ENCODE measurements at regions not wholly inside any gene's neighbourhood (a gene's known extent, or its start where the extent isn't known, plus 50 kb on each side); places are given as distances from the start of the nearest gene placed in this dataset.

DNA sequence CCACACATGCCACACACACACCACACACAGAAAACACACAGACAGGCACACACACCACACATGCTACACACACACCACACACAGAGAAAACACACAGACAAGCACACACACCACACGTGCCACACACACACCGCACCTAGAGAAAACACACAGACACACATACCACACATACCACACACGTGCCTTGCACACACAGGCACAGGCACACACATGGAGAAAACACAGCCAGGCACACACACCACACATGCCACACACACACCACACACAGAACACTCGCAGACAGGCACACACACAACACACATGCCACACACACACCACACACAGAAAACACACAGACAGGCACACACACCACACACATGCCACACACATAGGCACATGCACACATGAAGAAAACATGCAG, 242.1 kb upstream of the MYT1L start:
- H4K8ac ChIP-seq (ENCODE audit: extremely low read depth, insufficient read depth, low read length) = peak overlapping the region; percentile 23; the same call in 1 of the 2 replicates
- no peak overlapping the region for H3K4ac ChIP-seq (replicated peaks; ENCODE audit: insufficient read length, low read depth, low read length)
- FAIRE-seq = no peak
- H3K4me2 ChIP-seq (ENCODE audit: insufficient read depth in 1 of 2, low read depth in 2 of 2, low read length in 2 of 2) = no peak overlapping the region
- H2AFZ ChIP-seq (ENCODE audit: low read length) = no peak overlapping the region
- no peak overlapping the region for H2BK120ac ChIP-seq (replicated peaks; ENCODE audit: low read depth, low read length)
- H2AK5ac ChIP-seq (ENCODE audit: low read depth, low read length) = peak overlapping the region; percentile 98; the same call in 1 of the 2 replicates
- POLR2A ChIA-PET (ENCODE audit: partially characterized antibody) = no interaction called here
- peak in 1 of 2 experiments; percentile 33 for DNase-seq (ENCODE audit: low read depth in 1 of 2, low spot score in 2 of 2)
- H3K56ac ChIP-seq (replicated peaks; ENCODE audit: insufficient read length, low read depth, low read length) = no peak overlapping the region
- H2BK12ac ChIP-seq (ENCODE audit: low read depth, low read length) = no peak overlapping the region
- WGBS, 2 experiments (ENCODE audit: extremely low coverage in 1 of 2, insufficient coverage in 1 of 2, insufficient read length in 1 of 2, insufficient replicate concordance in 2 of 2, low coverage in 1 of 2, low lambda C conversion rate in 2 of 2, missing lambda C conversion rate in 1 of 2) = 89% methylated on average over 4 of the region's 4 CpGs; no CpG with 5 or more reads in 1 of the 2 experiments
- no peak overlapping the region for H3K27ac ChIP-seq (ENCODE audit: low read depth, low read length)
- H2BK15ac ChIP-seq (ENCODE audit: low read length) = no peak overlapping the region
- H3K9me3 ChIP-seq (ENCODE audit: insufficient read depth in 2 of 2, low read depth in 1 of 2, low read length in 1 of 2) = peaks cover 12 to 17% of the 10 kb centered on the region in 2 experiments
- no peak overlapping the region for H2BK20ac ChIP-seq (ENCODE audit: low read length)
- H4K91ac ChIP-seq (replicated peaks; ENCODE audit: insufficient read length, low read length) = no peak overlapping the region
- no peaks in the 10 kb centered on the region for H3K27me3 ChIP-seq (replicated peaks in 1 of 4; ENCODE audit: control insufficient read depth in 3 of 4, extremely low read depth in 1 of 4, insufficient read depth in 3 of 4, low read length in 3 of 4)
- H4K5ac ChIP-seq (ENCODE audit: insufficient read length, low read depth, low read length) = no peak overlapping the region
- H3K9ac ChIP-seq (replicated peaks in 1 of 4; ENCODE audit: extremely low read depth in 1 of 4, low read depth in 3 of 4, low read length in 3 of 4) = no peak overlapping the region
- no peak overlapping the region for H3K4me3 ChIP-seq (ENCODE audit: extremely low read depth in 1 of 4, insufficient read depth in 2 of 4, low read depth in 3 of 4, low read length in 4 of 4)
- H4K20me1 ChIP-seq (replicated peaks in 1 of 2; ENCODE audit: control insufficient read depth in 1 of 2, insufficient read depth in 2 of 2, low read length in 2 of 2) = peaks cover 0 to 9% of the 10 kb centered on the region in 2 experiments
- CTCF ChIA-PET (ENCODE audit: partially characterized antibody) = no interaction called here
- peaks cover 18% of the 10 kb centered on the region; the same call in 1 of the 2 replicates for H3K23me2 ChIP-seq (ENCODE audit: low read depth, low read length)
- no peaks in the 10 kb centered on the region for H3K4me1 ChIP-seq (replicated peaks in 1 of 4; ENCODE audit: control insufficient read depth in 3 of 4, insufficient read depth in 4 of 4, low read length in 3 of 4)
- H2BK5ac ChIP-seq (ENCODE audit: low read depth, low read length) = peak overlapping the region; percentile 20; the same call in 1 of the 2 replicates
- no peak overlapping the region for H3K18ac ChIP-seq (ENCODE audit: extremely low read depth, low read length)
- H3K79me2 ChIP-seq (ENCODE audit: control insufficient read depth in 1 of 2, insufficient read depth in 2 of 2, low read length in 2 of 2) = no peaks in the 10 kb centered on the region; a peak in 1 of 4 replicates
- no peak overlapping the region for H3K23ac ChIP-seq (ENCODE audit: insufficient read length)
- no peak overlapping the region for H3K14ac ChIP-seq (ENCODE audit: insufficient read length)
- no peaks in the 10 kb centered on the region for H3K79me1 ChIP-seq (ENCODE audit: low read depth, low read length)
- H3K36me3 ChIP-seq (ENCODE audit: control insufficient read depth in 2 of 4, insufficient read depth in 4 of 4, low read length in 3 of 4) = no peaks in the 10 kb centered on the region; a peak in 1 of 8 replicates
- no peak for TF ChIP-seq SP2 (IDR thresholded peaks at IDR 0.05; ENCODE audit: low read length)
- TF ChIP-seq POLR2AphosphoS5 (IDR thresholded peaks at IDR 0.05; ENCODE audit: low read depth, low read length) = no peak
- TF ChIP-seq TBP (IDR thresholded peaks at IDR 0.05; ENCODE audit: low read depth, low read length) = no peak

Data from H1 (cell line).